Activated B cell treated with CpG ODN at 0.5 μM for 24 hours (primary cell): ENCODE measurements at regions not wholly inside any gene's neighbourhood (a gene's known extent, or its start where the extent isn't known, plus 50 kb on each side); places are given as distances from the start of the nearest gene placed in this dataset.

Experiments used
- ATAC-seq: fragments of 200-7000 bp; cut with Tn5 transposase; one replicate; pipeline ENCODE4 v1.10.0; 2021; ENCODE audit warnings: low read depth, mild to moderate bottlenecking, moderate library complexity
- CTCF ChIA-PET: fragments of 350-600 bp; sonication (Branson Sonifier 250); formaldehyde crosslinking; loops from one replicate; lab custom pipeline; 2021; ENCODE audit warnings: antibody characterized with exemption; lab: Charles Lee
- POLR2A ChIA-PET: fragments of 350-600 bp; sonication (Branson Sonifier 250); formaldehyde crosslinking; loops from one replicate; lab custom pipeline; 2021; ENCODE audit warnings: antibody characterized with exemption; lab: Charles Lee
- DNase-seq: peaks from one replicate; pipeline ENCODE4 v3.0.0; 2022
- H3K27ac Mint-ChIP-seq: one replicate; pipeline ENCODE4 v1.8.0; 2020; ENCODE audit warnings: mixed read lengths
- H3K27me3 Mint-ChIP-seq: one replicate; pipeline ENCODE4 v1.8.0; 2021; ENCODE audit warnings: mixed read lengths
- H3K36me3 Mint-ChIP-seq: one replicate; pipeline ENCODE4 v1.8.0; 2021; ENCODE audit warnings: low read depth, mixed read lengths
- H3K4me1 Mint-ChIP-seq: one replicate; pipeline ENCODE4 v1.8.0; 2021; ENCODE audit warnings: mixed read lengths
- H3K4me3 Mint-ChIP-seq: one replicate; pipeline ENCODE4 v1.8.0; 2020; ENCODE audit warnings: mild to moderate bottlenecking, mixed read lengths
- H3K9me3 Mint-ChIP-seq: one replicate; pipeline ENCODE4 v1.8.0; 2020; ENCODE audit warnings: mixed read lengths
- CTCF ChIP-seq: fragments of 200-600 bp; IDR thresholded peaks from one replicate; pipeline ENCODE4 v1.8.0; 2022; ENCODE audit warnings: antibody characterized with exemption, mild to moderate bottlenecking
- intact Hi-C: fragments of 100-400 bp; cut with micrococcal nuclease; formaldehyde crosslinking; loops from one replicate; pipeline ENCODE4 v1.15.1; 2024

- no peak overlapping the region for H3K4me3 Mint-ChIP-seq
- no peak for TF ChIP-seq CTCF
- intact Hi-C loops: no loop called here
- no peak for DNase-seq
- POLR2A ChIA-PET: no interaction called here
- ATAC-seq: no peak
- no peaks in the 10 kb centered on the region for H3K27me3 Mint-ChIP-seq
- no peak overlapping the region for H3K27ac Mint-ChIP-seq
- peaks cover 7% of the 10 kb centered on the region for H3K9me3 Mint-ChIP-seq
- CTCF ChIA-PET: no interaction called here
- no peaks in the 10 kb centered on the region for H3K4me1 Mint-ChIP-seq
- H3K36me3 Mint-ChIP-seq: no peaks in the 10 kb centered on the region
Observed at GRCh38 chr12:60849723-60850122, 1253.9 kb downstream of the SLC16A7 start.

DNA sequence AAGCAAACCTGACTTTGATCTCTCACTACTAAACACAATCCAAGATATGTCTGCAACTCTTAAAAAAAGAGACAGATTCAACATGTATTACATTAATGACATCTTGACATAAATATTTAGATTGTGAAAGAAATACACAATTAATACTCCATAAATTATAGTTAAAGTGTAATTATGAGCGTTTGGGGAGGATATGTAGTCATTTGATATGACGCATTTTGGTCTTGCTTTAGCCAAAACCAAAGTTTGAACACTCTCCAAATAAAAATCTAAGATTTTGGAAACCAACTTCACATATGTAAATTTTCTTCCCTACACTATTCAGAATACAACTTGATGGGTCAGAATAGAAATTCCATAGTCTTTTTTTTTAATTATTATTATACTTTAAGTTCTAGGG, 1257.6 kb downstream of the SLC16A7 start:
- intact Hi-C loops: no loop called here
- Mint-ChIP-seq H3K27ac (no peak overlapping the region), H3K4me3 (no peak overlapping the region), H3K36me3 (no peaks in the 10 kb centered on the region), H3K27me3 (no peaks in the 10 kb centered on the region), H3K9me3 (peaks cover 7% of the 10 kb centered on the region), H3K4me1 (no peaks in the 10 kb centered on the region)
- ChIA-PET POLR2A (no interaction called here), CTCF (no interaction called here)
- ATAC-seq (no peak), DNase-seq (no peak)
- TF ChIP-seq CTCF: no peak

DNA sequence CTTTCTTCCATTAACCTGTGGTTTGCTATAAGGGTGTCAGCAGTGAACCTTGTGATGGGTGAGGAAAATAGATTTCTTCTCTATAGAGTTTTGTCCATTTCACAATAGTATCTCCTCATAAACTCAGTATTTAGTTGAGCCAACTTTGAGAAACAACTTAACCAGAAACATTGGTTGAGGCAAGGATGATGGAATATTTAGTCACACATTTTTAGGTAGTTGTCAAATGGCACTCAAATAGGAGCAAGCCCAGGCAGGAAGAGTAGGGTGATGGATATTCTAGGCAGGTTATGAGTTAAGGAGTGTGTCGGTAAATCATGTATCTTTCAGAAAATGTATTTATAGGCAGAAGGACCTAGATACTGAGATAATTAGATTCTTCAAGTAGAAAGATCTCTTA, 1267.6 kb downstream of the SLC16A7 start:
- peaks cover 9% of the 10 kb centered on the region for H3K9me3 Mint-ChIP-seq
- no peaks in the 10 kb centered on the region for H3K36me3 Mint-ChIP-seq
- ATAC-seq (no peak), DNase-seq (no peak)
- H3K4me3 Mint-ChIP-seq: no peak overlapping the region
- CTCF ChIA-PET: no interaction called here
- no peak for TF ChIP-seq CTCF
- intact Hi-C loops: no loop called here
- POLR2A ChIA-PET: no interaction called here
- no peak overlapping the region for H3K27ac Mint-ChIP-seq
- H3K27me3 Mint-ChIP-seq: no peaks in the 10 kb centered on the region
- H3K4me1 Mint-ChIP-seq: no peaks in the 10 kb centered on the region

GRCh38 chr12:60872219-60872618, 1276.4 kb downstream of the SLC16A7 start:
- intact Hi-C loops: no loop called here
- Mint-ChIP-seq H3K27me3 (no peaks in the 10 kb centered on the region), H3K27ac (no peak overlapping the region), H3K4me1 (no peaks in the 10 kb centered on the region), H3K9me3 (peaks cover 10% of the 10 kb centered on the region), H3K4me3 (no peak overlapping the region), H3K36me3 (no peaks in the 10 kb centered on the region)
- ChIA-PET CTCF (no interaction called here), POLR2A (no interaction called here)
- no peak for ATAC-seq
- TF ChIP-seq CTCF: no peak
- DNase-seq: no peak

DNA sequence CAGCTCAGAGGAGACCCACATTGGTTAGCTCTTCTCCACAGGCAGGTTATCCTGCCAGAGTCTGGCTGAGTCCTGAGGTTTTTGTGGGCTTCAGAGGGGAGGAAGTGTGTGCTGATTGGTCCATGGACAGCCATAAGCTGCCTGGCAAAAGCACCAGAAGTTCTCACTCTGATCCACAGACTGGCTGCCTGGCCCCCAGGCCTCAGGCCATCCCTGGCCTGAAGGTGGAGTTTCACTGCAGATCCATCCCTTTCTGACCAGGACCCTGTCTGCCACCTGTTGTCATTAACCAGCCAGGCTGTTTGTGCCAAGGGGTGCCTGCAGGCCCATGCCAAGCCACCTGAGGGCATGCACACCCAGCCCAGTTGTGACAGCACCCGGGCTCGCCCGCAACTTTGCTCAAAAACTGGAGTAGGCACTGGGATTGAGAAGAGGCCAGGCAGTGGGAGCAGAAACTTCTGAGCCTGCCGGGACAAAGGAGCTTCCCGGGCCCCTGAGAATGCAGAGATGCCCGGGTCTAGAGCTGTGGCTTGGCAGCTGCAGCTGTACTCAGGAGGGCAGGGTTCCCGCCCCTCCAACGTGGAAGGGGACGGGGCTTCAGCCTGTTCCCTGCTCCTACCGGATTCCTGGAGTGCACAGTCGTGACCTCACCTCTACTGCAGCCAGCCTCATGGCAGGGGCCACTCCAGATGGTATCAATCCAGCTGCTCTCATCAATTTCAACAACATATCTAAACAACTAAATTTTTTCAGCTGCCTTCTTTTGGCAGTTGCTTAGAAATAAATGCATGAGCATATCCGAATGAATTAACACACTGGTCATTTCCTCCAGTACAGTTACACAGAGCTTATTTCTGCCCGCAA, 1277.3 kb downstream of the SLC16A7 start:
- no peak for ATAC-seq
- ChIA-PET POLR2A (no interaction called here), CTCF (no interaction called here)
- no peak for TF ChIP-seq CTCF
- Mint-ChIP-seq H3K4me1 (no peaks in the 10 kb centered on the region), H3K27ac (no peak overlapping the region), H3K9me3 (peaks cover 7% of the 10 kb centered on the region), H3K36me3 (no peaks in the 10 kb centered on the region), H3K4me3 (no peak overlapping the region), H3K27me3 (no peaks in the 10 kb centered on the region)
- intact Hi-C loops: no loop called here
- no peak for DNase-seq
